Natural killer cell (primary cell): ENCODE measurements at regions not wholly inside any gene's neighbourhood (a gene's known extent, or its start where the extent isn't known, plus 50 kb on each side); places are given as distances from the start of the nearest gene placed in this dataset.

Experiments used
- ATAC-seq, 3 donors: fragments of 150-1000 bp in 2 of 3; fragments of 200-7000 bp in 1 of 3; cut with Tn5 transposase; 1 replicate in 1 of 3; 2 replicates in 2 of 3; pipeline ENCODE4 v1.10.0; 2021; ENCODE audit warnings: mild to moderate bottlenecking in 2 of 3, moderate library complexity in 2 of 3
- DNase-seq, 2 donors: peaks; one replicate each; pipeline versions ENCODE4 v3.0.0 to v3.0.0-alpha.2; 2013 to 2021; ENCODE audit warnings: mixed read lengths in 1 of 2
- H3K27ac ChIP-seq: one replicate; pipeline ENCODE4 v1.5.1; 2013; ENCODE audit warnings: mild to moderate bottlenecking, low read length
- H3K27me3 ChIP-seq: one replicate; pipeline ENCODE4 v1.6.1; 2013; ENCODE audit warnings: low read length; ENCODE audit not compliant: control insufficient read depth, insufficient read depth
- H3K36me3 ChIP-seq: one replicate; pipeline ENCODE4 v1.6.1; 2013; ENCODE audit warnings: low read length; ENCODE audit not compliant: control insufficient read depth, insufficient read depth
- H3K4me1 ChIP-seq: one replicate; pipeline ENCODE4 v1.6.1; 2013; ENCODE audit warnings: low read length; ENCODE audit not compliant: control insufficient read depth, insufficient read depth
- H3K4me3 ChIP-seq: one replicate; pipeline ENCODE4 v1.5.1; 2013; ENCODE audit warnings: low read length
- H3K9me3 ChIP-seq: one replicate; pipeline ENCODE4 v1.6.1; 2013; ENCODE audit warnings: low read length; ENCODE audit not compliant: control insufficient read depth, insufficient read depth
- H3K27ac Mint-ChIP-seq, 2 donors: one replicate each; pipeline ENCODE4 v1.8.0; 2022; ENCODE audit warnings: mild to moderate bottlenecking in 2 of 2, mixed read lengths in 2 of 2, moderate library complexity in 1 of 2
- H3K27me3 Mint-ChIP-seq, 2 donors: one replicate each; pipeline ENCODE4 v1.8.0; 2022; ENCODE audit warnings: low read depth in 2 of 2, mixed read lengths in 2 of 2
- H3K36me3 Mint-ChIP-seq: one replicate; pipeline ENCODE4 v1.8.0; 2022; ENCODE audit warnings: mixed read lengths
- H3K4me1 Mint-ChIP-seq, 2 donors: one replicate each; pipeline ENCODE4 v1.8.0; 2022; ENCODE audit warnings: mixed read lengths in 2 of 2
- H3K4me3 Mint-ChIP-seq: one replicate; pipeline ENCODE4 v1.8.0; 2022; ENCODE audit warnings: mild to moderate bottlenecking, moderate library complexity, mixed read lengths
- H3K9me3 Mint-ChIP-seq, 2 donors: one replicate each; pipeline ENCODE4 v1.8.0; 2022; ENCODE audit warnings: mixed read lengths in 2 of 2
- CTCF ChIP-seq: fragments of 200-600 bp; IDR thresholded peaks from one replicate; pipeline ENCODE4 v1.8.0; 2022; ENCODE audit warnings: antibody characterized with exemption
- WGBS: methylation state at CpG from one replicate; pipeline ENCODE4 v1.1.7; 2013; ENCODE audit warnings: missing lambda C conversion rate; ENCODE audit not compliant: insufficient coverage; 5-methylcytosine and 5-hydroxymethylcytosine counted together
- intact Hi-C: fragments of 100-400 bp; cut with micrococcal nuclease; formaldehyde crosslinking; loops from one replicate; pipeline ENCODE4 v1.14.2; 2022

GRCh38 chr9:86604741-86605140 lies 250.5 kb upstream of the TUT7 start:
- intact Hi-C loops: no loop called here
- peaks cover 2% of the 10 kb centered on the region for H3K27me3 ChIP-seq
- ATAC-seq (no peak), DNase-seq (no peak)
- no peak overlapping the region for H3K4me3 Mint-ChIP-seq
- no peaks in the 10 kb centered on the region for H3K36me3 Mint-ChIP-seq
- no peaks in the 10 kb centered on the region for H3K9me3 Mint-ChIP-seq
- no peak for TF ChIP-seq CTCF
- H3K4me1 Mint-ChIP-seq: no peaks in the 10 kb centered on the region
- H3K27me3 Mint-ChIP-seq: peaks cover 9 to 37% of the 10 kb centered on the region in 2 donors
- no peak overlapping the region for H3K27ac Mint-ChIP-seq
- H3K4me3 ChIP-seq: no peak overlapping the region
- no peaks in the 10 kb centered on the region for H3K4me1 ChIP-seq
- no peak overlapping the region for H3K27ac ChIP-seq
- no peaks in the 10 kb centered on the region for H3K36me3 ChIP-seq
- H3K9me3 ChIP-seq: no peaks in the 10 kb centered on the region

- no peaks in the 10 kb centered on the region for H3K4me1 Mint-ChIP-seq
- H3K9me3 Mint-ChIP-seq: no peaks in the 10 kb centered on the region
- H3K27ac ChIP-seq: no peak overlapping the region
- no peaks in the 10 kb centered on the region for H3K9me3 ChIP-seq
- ATAC-seq: no peak
- H3K36me3 ChIP-seq: no peaks in the 10 kb centered on the region
- no peak overlapping the region for H3K27ac Mint-ChIP-seq
- DNase-seq: no peak
- TF ChIP-seq CTCF: no peak
- no peak overlapping the region for H3K4me3 ChIP-seq
- H3K27me3 ChIP-seq: peaks cover 2% of the 10 kb centered on the region
- no peak overlapping the region for H3K4me3 Mint-ChIP-seq
- peaks cover 12 to 40% of the 10 kb centered on the region in 2 donors for H3K27me3 Mint-ChIP-seq
- H3K36me3 Mint-ChIP-seq: no peaks in the 10 kb centered on the region
- intact Hi-C loops: no loop called here
- no peaks in the 10 kb centered on the region for H3K4me1 ChIP-seq
Observed at GRCh38 chr9:86602715-86603114, 248.5 kb upstream of the TUT7 start.

GRCh38 chr9:86601697-86602096 lies 247.5 kb upstream of the TUT7 start:
- Mint-ChIP-seq H3K36me3 (no peaks in the 10 kb centered on the region), H3K27ac (no peak overlapping the region), H3K4me1 (no peaks in the 10 kb centered on the region), H3K27me3 (peaks cover 12 to 48% of the 10 kb centered on the region in 2 donors), H3K9me3 (no peaks in the 10 kb centered on the region), H3K4me3 (no peak overlapping the region)
- TF ChIP-seq CTCF: no peak
- H3K9me3 ChIP-seq: no peaks in the 10 kb centered on the region
- H3K4me1 ChIP-seq: no peaks in the 10 kb centered on the region
- no peak for DNase-seq
- no peak for ATAC-seq
- no peak overlapping the region for H3K27ac ChIP-seq
- intact Hi-C loops: no loop called here
- no peak overlapping the region for H3K4me3 ChIP-seq
- H3K27me3 ChIP-seq: peaks cover 2% of the 10 kb centered on the region
- H3K36me3 ChIP-seq: no peaks in the 10 kb centered on the region
- WGBS: 84% methylated on average over 3 of the region's 3 CpGs

GRCh38 chr9:86600977-86601376 lies 246.8 kb upstream of the TUT7 start:
- H3K4me1 Mint-ChIP-seq: no peaks in the 10 kb centered on the region
- H3K4me1 ChIP-seq: no peaks in the 10 kb centered on the region
- no peaks in the 10 kb centered on the region for H3K9me3 Mint-ChIP-seq
- H3K36me3 ChIP-seq: no peaks in the 10 kb centered on the region
- ATAC-seq (no peak), DNase-seq (no peak)
- peaks cover 2% of the 10 kb centered on the region for H3K27me3 ChIP-seq
- H3K4me3 Mint-ChIP-seq: no peak overlapping the region
- no peaks in the 10 kb centered on the region for H3K36me3 Mint-ChIP-seq
- no peaks in the 10 kb centered on the region for H3K9me3 ChIP-seq
- H3K27ac ChIP-seq: no peak overlapping the region
- no peak overlapping the region for H3K27ac Mint-ChIP-seq
- intact Hi-C loops: no loop called here
- H3K4me3 ChIP-seq: no peak overlapping the region
- whole genome bisulfite sequencing: 61% methylated on average over 3 of the region's 3 CpGs
- TF ChIP-seq CTCF: no peak
- H3K27me3 Mint-ChIP-seq: peaks cover 16 to 53% of the 10 kb centered on the region in 2 donors
